ENCODE measurements at regions not wholly inside any gene's neighbourhood (a gene's known extent, or its start where the extent isn't known, plus 50 kb on each side); places are given as distances from the start of the nearest gene placed in this dataset.

GRCh38 chr14:58765418-58765831, 127.7 kb downstream of the DACT1 start:
- no peaks in the 10 kb centered on the region for H3K4me1 ChIP-seq (ENCODE audit: control insufficient read depth, extremely low read depth, insufficient read depth, low read length)
- H3K9me1 ChIP-seq (ENCODE audit: control insufficient read depth, extremely low read depth, insufficient read depth, low read length): no peaks in the 10 kb centered on the region
- no peaks in the 10 kb centered on the region for H3K79me2 ChIP-seq (ENCODE audit: control insufficient read depth, insufficient read depth, low read length)
- no peaks in the 10 kb centered on the region for H3K36me3 ChIP-seq (ENCODE audit: control insufficient read depth in 2 of 2, extremely low read depth in 1 of 2, insufficient read depth in 2 of 2, low read length in 2 of 2)
- no peaks in the 10 kb centered on the region for H3K9me3 ChIP-seq (ENCODE audit: control insufficient read depth, low read depth, low read length)
- H3K27ac ChIP-seq (ENCODE audit: control insufficient read depth, insufficient read depth, low read length): no peak overlapping the region
- dilution Hi-C loops (cut with MboI; ENCODE audit: extremely low pct_ligation_motif_present, low sequenced_read_pairs): no loop called here
- no peak overlapping the region for H3K4me3 ChIP-seq (ENCODE audit: control insufficient read depth in 2 of 3, extremely low read depth in 1 of 3, insufficient read depth in 2 of 3, low read depth in 1 of 3, low read length in 3 of 3)
- H3K27me3 ChIP-seq (ENCODE audit: control insufficient read depth, extremely low read depth, insufficient read depth, low read length): no peaks in the 10 kb centered on the region
- H3K9ac ChIP-seq (ENCODE audit: control insufficient read depth, extremely low read depth, insufficient read depth, low read length): no peak overlapping the region
- no peak overlapping the region for H2AFZ ChIP-seq (ENCODE audit: control insufficient read depth, low read length)
- H4K20me1 ChIP-seq (ENCODE audit: control insufficient read depth, extremely low read depth, insufficient read depth, low read length): no peaks in the 10 kb centered on the region
- TF ChIP-seq CTCF (optimal IDR thresholded peaks at IDR 0.05 in 1 of 3, IDR thresholded peaks at IDR 0.05 in 1 of 3, conservative IDR thresholded peaks at IDR 0.05 in 1 of 3; ENCODE audit: extremely low read depth in 1 of 3, insufficient read depth in 2 of 3, low read length in 3 of 3) (no peak), EZH2 (IDR thresholded peaks at IDR 0.05; ENCODE audit: low read length) (no peak)
- no peak for FAIRE-seq
- no peak overlapping the region for H3K4me2 ChIP-seq (ENCODE audit: control insufficient read depth, extremely low read depth, insufficient read depth, low read depth, low read length)
- no peak for DNase-seq (ENCODE audit: low read depth, low spot score)

GRCh38 chr14:58765843-58766242, 128.1 kb downstream of the DACT1 start:
- no peak for FAIRE-seq
- no peak for DNase-seq (ENCODE audit: low read depth, low spot score)
- Histone ChIP-seq H3K4me1 (ENCODE audit: control insufficient read depth, extremely low read depth, insufficient read depth, low read length) (no peaks in the 10 kb centered on the region), H3K27me3 (ENCODE audit: control insufficient read depth, extremely low read depth, insufficient read depth, low read length) (no peaks in the 10 kb centered on the region), H3K9ac (ENCODE audit: control insufficient read depth, extremely low read depth, insufficient read depth, low read length) (no peak overlapping the region), H3K9me3 (ENCODE audit: control insufficient read depth, low read depth, low read length) (no peaks in the 10 kb centered on the region), H3K4me3 (ENCODE audit: control insufficient read depth in 2 of 3, extremely low read depth in 1 of 3, insufficient read depth in 2 of 3, low read depth in 1 of 3, low read length in 3 of 3) (no peak overlapping the region), H3K27ac (ENCODE audit: control insufficient read depth, insufficient read depth, low read length) (no peak overlapping the region), H3K4me2 (ENCODE audit: control insufficient read depth, extremely low read depth, insufficient read depth, low read depth, low read length) (no peak overlapping the region), H4K20me1 (ENCODE audit: control insufficient read depth, extremely low read depth, insufficient read depth, low read length) (no peaks in the 10 kb centered on the region), H2AFZ (ENCODE audit: control insufficient read depth, low read length) (no peak overlapping the region), H3K79me2 (ENCODE audit: control insufficient read depth, insufficient read depth, low read length) (no peaks in the 10 kb centered on the region), H3K9me1 (ENCODE audit: control insufficient read depth, extremely low read depth, insufficient read depth, low read length) (no peaks in the 10 kb centered on the region), H3K36me3 (ENCODE audit: control insufficient read depth in 2 of 2, extremely low read depth in 1 of 2, insufficient read depth in 2 of 2, low read length in 2 of 2) (no peaks in the 10 kb centered on the region)
- TF ChIP-seq CTCF (optimal IDR thresholded peaks at IDR 0.05 in 1 of 3, IDR thresholded peaks at IDR 0.05 in 1 of 3, conservative IDR thresholded peaks at IDR 0.05 in 1 of 3; ENCODE audit: extremely low read depth in 1 of 3, insufficient read depth in 2 of 3, low read length in 3 of 3): no peak
- TF ChIP-seq EZH2 (IDR thresholded peaks at IDR 0.05; ENCODE audit: low read length): no peak
- dilution Hi-C loops (cut with MboI; ENCODE audit: extremely low pct_ligation_motif_present, low sequenced_read_pairs): no loop called here

All from keratinocyte (primary cell).